ENCODE measurements at regions not wholly inside any gene's neighbourhood (a gene's known extent, or its start where the extent isn't known, plus 50 kb on each side); places are given as distances from the start of the nearest gene placed in this dataset.
"Not testable (repeated sequence)": the region's sequence is repeated elsewhere in the genome, so short reads cannot be mapped to it uniquely, and the experiment has no call there.

DNA sequence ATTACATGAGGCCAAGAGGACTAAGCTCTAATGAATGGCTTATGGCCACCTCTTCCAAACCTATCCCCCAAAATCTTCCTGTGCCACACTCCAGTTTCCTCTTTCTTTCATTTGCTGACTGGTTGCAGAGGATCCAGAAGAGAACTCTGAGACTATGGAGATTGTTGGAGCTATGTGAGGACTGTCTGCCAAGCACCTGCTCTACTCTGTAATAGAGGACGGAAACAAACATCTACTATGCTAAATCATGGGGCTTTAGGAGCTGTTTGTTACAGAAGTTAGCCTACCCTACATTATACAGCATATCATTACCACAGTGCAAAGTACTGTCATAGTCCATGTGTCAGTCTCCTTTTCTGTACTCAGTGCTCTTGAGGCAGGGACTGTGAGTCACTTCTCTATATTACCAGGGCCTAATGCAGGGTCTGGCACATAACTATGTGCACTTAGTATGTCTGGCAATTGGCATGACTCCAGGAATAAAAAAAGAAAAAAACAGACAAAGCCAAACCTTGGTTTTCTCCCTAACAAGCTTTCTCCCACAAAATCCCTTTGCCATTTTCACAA, 95.1 kb downstream of the RPAP3 start:
- no peaks in the 10 kb centered on the region for H3K4me1 ChIP-seq (ENCODE audit: insufficient read depth, low read length)

DNA sequence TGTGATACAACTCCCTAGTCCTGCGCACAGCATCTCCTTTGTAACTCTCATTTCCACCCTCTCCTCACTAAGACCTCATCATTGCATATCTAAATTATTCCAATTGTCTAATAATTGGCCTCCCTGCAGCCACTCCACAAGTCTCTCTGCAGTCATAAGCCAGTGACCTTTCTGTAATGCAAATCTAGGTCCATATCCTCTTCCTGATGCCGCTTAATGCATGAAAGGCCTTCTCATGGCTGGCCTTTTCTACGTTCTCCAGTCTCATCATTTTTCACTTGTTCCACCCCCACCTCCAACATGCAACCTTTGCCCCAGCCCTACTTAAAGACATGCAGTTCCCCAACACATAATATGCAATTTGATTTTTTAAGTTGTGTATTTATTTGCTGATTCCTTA, 96.0 kb downstream of the RPAP3 start:
- WGBS: 91% methylated on average over 3 of the region's 3 CpGs
- H3K27ac ChIP-seq (ENCODE audit: low read depth, low read length): no peak overlapping the region

More for the DNA sequence above, 95.1 kb downstream of the RPAP3 start:
- Histone ChIP-seq H3K36me3 (ENCODE audit: insufficient read depth, low read length) (no peaks in the 10 kb centered on the region), H3K4me3 (ENCODE audit: low read length) (no peak overlapping the region), H3K27ac (ENCODE audit: low read depth, low read length) (no peak overlapping the region), H3K9ac (ENCODE audit: low read depth, low read length) (no peak overlapping the region), H3K9me3 (ENCODE audit: insufficient read depth, low read depth, low read length) (peaks cover 51% of the 10 kb centered on the region), H3K27me3 (ENCODE audit: insufficient read depth, low read length) (no peaks in the 10 kb centered on the region)
- 88% methylated on average over 1 of the region's 1 CpG for WGBS

DNA sequence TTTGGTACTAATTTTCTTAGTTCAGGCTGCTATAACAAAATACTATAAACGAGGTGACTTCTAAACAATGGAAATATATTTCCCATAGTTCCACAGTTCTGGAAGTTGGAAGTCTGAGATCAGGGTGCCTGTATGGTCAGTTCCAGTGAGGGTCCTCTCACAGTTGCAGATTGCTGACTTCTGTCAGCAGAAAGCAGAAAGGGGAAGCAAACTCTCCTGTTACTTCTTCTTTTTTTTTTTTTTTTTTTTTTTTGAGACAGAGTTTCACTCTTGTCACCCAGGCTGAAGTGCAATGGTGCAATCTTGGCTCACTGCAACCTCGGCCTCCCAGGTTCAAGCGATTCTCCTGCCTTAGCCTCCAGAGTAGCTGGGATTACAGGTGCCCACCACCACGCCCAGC, 97.2 kb downstream of the RPAP3 start:
- peaks cover 40% of the 10 kb centered on the region for H3K9me3 ChIP-seq (ENCODE audit: insufficient read depth, low read depth, low read length)
- not testable (repeated sequence) for H3K4me3 ChIP-seq (ENCODE audit: low read length); H3K9ac ChIP-seq (ENCODE audit: low read depth, low read length); H3K36me3 ChIP-seq (ENCODE audit: insufficient read depth, low read length); H3K27ac ChIP-seq (ENCODE audit: low read depth, low read length); H3K27me3 ChIP-seq (ENCODE audit: insufficient read depth, low read length); H3K4me1 ChIP-seq (ENCODE audit: insufficient read depth, low read length)
- 96% methylated on average over 4 of the region's 4 CpGs for WGBS

More for the DNA sequence above, 96.0 kb downstream of the RPAP3 start:
- peaks cover 51% of the 10 kb centered on the region for H3K9me3 ChIP-seq (ENCODE audit: insufficient read depth, low read depth, low read length)
- H3K4me3 ChIP-seq (ENCODE audit: low read length): no peak overlapping the region
- no peaks in the 10 kb centered on the region for H3K36me3 ChIP-seq (ENCODE audit: insufficient read depth, low read length)
- H3K9ac ChIP-seq (ENCODE audit: low read depth, low read length): no peak overlapping the region
- H3K27me3 ChIP-seq (ENCODE audit: insufficient read depth, low read length): no peaks in the 10 kb centered on the region
- H3K4me1 ChIP-seq (ENCODE audit: insufficient read depth, low read length): no peaks in the 10 kb centered on the region

DNA sequence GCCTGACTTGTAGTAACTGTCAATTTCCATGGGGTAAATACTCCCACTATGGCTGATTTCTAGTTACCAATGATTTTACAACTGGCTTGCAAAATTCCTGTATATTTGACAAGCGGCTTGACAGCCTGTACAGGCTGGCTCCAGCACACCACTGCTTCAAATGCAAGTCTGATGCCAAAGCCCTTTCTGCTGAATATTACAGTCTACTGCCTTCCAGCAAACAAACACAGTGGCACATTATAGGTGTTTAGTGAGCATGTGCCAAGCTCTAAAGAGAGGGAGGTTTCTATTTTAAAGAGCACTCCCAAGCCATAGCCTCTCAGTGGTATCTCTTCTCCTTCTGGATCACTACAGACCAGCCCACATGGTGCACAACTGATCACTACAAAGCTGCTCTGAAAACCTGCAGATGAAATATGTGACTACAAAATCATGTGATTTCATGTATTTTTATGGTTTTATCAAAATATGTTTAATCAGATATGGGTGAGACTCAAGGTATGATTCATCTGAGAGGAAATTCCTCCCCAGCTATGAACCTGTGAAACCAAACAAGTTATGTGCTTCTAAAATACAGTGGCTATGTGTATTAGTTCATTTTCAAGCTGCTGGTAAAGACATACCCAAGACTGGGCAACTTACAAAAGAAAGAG, 101.5 kb downstream of the RPAP3 start:
- Histone ChIP-seq H3K27me3 (ENCODE audit: insufficient read depth, low read length) (no peaks in the 10 kb centered on the region), H3K27ac (ENCODE audit: low read depth, low read length) (no peak overlapping the region)
- WGBS: 91% methylated on average over 1 of the region's 1 CpG

DNA sequence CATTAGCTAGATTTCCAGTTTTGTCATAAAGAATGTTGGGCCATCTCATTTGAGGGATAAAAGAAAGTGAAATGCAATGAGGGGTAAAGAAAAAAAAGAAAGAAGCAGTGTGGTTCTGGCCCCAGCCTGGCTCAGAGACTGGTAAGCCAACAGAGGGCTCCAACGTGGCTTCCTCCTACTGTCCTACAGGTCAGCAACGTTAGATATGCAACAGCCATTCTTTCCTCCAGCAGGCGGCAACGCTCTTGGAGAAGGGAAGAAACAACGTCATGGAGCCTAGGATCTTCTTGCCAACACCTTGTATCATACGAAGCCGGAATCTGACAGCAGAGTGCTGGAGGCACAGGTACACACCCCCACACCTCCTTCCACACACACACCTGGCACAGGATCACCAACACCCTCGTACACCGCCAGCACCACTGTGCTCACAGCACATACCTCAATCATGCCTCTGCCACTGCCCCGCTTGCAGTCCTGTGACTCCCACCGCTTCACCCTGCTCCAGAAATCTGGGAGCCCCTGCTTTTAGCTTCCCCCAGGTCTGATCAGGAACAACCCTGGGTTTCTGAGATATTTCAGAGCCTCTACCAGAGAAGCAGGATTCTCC, 102.8 kb downstream of the RPAP3 start:
- Histone ChIP-seq H3K36me3 (ENCODE audit: insufficient read depth, low read length) (no peaks in the 10 kb centered on the region; the same call in 1 of the 2 replicates), H3K27ac (ENCODE audit: low read depth, low read length) (no peak overlapping the region), H3K4me1 (ENCODE audit: insufficient read depth, low read length) (no peaks in the 10 kb centered on the region), H3K9me3 (ENCODE audit: insufficient read depth, low read depth, low read length) (peaks cover 27% of the 10 kb centered on the region; the same call in 1 of the 2 replicates), H3K27me3 (ENCODE audit: insufficient read depth, low read length) (no peaks in the 10 kb centered on the region), H3K4me3 (ENCODE audit: low read length) (no peak overlapping the region), H3K9ac (ENCODE audit: low read depth, low read length) (no peak overlapping the region)
- WGBS: 82% methylated on average over 11 of the region's 11 CpGs

More for the DNA sequence above, 101.5 kb downstream of the RPAP3 start:
- Histone ChIP-seq H3K4me1 (ENCODE audit: insufficient read depth, low read length) (no peaks in the 10 kb centered on the region), H3K9me3 (ENCODE audit: insufficient read depth, low read depth, low read length) (peaks cover 31% of the 10 kb centered on the region; the same call in 1 of the 2 replicates), H3K4me3 (ENCODE audit: low read length) (no peak overlapping the region), H3K36me3 (ENCODE audit: insufficient read depth, low read length) (no peaks in the 10 kb centered on the region; the same call in 1 of the 2 replicates), H3K9ac (ENCODE audit: low read depth, low read length) (no peak overlapping the region)

DNA sequence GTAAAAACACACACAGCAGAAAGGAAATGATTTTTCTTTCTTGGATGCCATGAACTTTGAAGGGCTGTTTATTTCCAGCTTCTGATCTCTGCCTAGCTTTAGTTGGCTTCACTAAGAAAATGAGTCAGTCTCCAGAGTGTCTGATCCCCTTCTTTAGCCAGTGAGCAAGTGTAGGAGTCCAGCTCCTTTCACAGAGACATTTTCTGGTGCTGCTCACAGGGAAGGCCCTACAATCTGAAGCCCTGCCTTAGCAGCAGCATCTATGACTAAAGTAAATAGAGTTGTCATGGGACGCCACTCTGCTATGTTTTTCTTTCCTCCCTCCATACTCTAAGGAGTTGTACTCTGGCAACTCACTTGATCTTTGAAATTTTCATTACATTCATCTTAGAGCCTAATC, 103.5 kb downstream of the RPAP3 start:
- H3K9ac ChIP-seq (ENCODE audit: low read depth, low read length): no peak overlapping the region
- H3K9me3 ChIP-seq (ENCODE audit: insufficient read depth, low read depth, low read length): peaks cover 20% of the 10 kb centered on the region; the same call in 1 of the 2 replicates
- no peaks in the 10 kb centered on the region for H3K27me3 ChIP-seq (ENCODE audit: insufficient read depth, low read length)
- 88% methylated on average over 1 of the region's 1 CpG for WGBS
- no peak overlapping the region for H3K4me3 ChIP-seq (ENCODE audit: low read length)
- H3K36me3 ChIP-seq (ENCODE audit: insufficient read depth, low read length): no peaks in the 10 kb centered on the region; the same call in 1 of the 2 replicates
- no peak overlapping the region for H3K27ac ChIP-seq (ENCODE audit: low read depth, low read length)
- no peaks in the 10 kb centered on the region for H3K4me1 ChIP-seq (ENCODE audit: insufficient read depth, low read length)

DNA sequence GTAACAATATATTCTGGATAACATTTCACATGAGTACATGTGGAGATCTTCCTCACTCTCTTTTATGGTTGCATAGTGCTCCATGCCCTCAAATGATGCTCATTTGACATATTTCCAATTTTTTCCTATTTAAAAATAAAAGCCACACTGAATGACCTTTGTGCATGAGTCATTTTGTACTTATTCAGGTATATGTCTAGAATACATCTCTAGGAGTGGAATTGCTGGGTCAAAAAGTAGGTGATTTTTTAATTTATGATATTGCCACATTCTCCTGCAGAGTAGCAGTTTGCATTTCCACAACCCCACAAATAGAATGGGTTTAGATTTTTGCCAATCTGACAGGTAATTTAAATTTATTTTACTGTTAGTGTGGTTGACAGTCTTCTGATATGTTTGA, 104.8 kb downstream of the RPAP3 start:
- H3K27me3 ChIP-seq (ENCODE audit: insufficient read depth, low read length): no peaks in the 10 kb centered on the region
- H3K4me1 ChIP-seq (ENCODE audit: insufficient read depth, low read length): no peaks in the 10 kb centered on the region
- H3K9ac ChIP-seq (ENCODE audit: low read depth, low read length): no peak overlapping the region
- H3K27ac ChIP-seq (ENCODE audit: low read depth, low read length): no peak overlapping the region
- peaks cover 10% of the 10 kb centered on the region; the same call in 1 of the 2 replicates for H3K9me3 ChIP-seq (ENCODE audit: insufficient read depth, low read depth, low read length)
- H3K4me3 ChIP-seq (ENCODE audit: low read length): no peak overlapping the region
- H3K36me3 ChIP-seq (ENCODE audit: insufficient read depth, low read length): no peaks in the 10 kb centered on the region; the same call in 1 of the 2 replicates

DNA sequence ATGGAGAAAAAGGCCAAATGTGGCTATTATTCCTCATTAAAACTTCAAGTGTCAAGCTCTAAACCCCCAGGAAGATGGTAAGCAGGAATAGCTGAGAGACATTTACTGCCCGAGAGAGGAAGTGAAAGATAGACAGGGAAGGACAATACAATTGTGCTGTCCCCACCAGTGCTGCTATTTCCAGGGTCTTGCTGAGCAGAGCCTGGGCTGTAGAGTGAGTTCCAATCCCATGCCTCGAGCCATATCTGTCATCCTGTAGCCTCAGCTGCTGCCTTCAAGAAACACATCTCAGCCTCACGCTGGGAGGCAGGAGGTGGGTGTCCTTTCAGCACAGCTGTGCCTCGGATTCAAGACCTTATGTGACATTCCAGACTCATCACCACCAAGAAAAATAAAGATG, 114.0 kb downstream of the RPAP3 start:
- Histone ChIP-seq H3K4me1 (ENCODE audit: insufficient read depth, low read length) (peaks cover 4% of the 10 kb centered on the region; the same call in 1 of the 2 replicates), H3K36me3 (ENCODE audit: insufficient read depth, low read length) (no peaks in the 10 kb centered on the region), H3K4me3 (ENCODE audit: low read length) (no peak overlapping the region), H3K27ac (ENCODE audit: low read depth, low read length) (no peak overlapping the region), H3K27me3 (ENCODE audit: insufficient read depth, low read length) (no peaks in the 10 kb centered on the region), H3K9ac (ENCODE audit: low read depth, low read length) (no peak overlapping the region), H3K9me3 (ENCODE audit: insufficient read depth, low read depth, low read length) (no peaks in the 10 kb centered on the region)
- WGBS: 73% methylated on average over 4 of the region's 4 CpGs

DNA sequence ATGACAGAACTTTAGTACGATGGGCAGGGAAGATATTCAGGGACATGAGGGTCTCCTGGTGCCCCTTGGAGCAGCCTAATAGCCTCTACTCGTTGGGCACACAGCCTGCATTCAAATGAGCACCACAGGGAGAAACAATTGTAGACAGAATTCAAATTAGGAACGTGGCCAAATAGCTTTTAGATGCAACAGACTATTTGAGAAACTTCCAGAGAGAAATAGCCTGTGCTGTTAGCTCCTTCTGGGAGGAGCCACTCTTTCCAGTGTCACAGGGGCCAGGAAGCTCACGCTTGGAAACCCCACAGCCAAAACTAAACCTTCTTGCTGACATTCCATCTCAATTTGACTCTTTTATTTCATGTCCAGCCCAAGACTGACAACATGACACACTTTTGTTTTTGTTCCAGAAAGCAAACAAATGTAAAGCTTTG, 114.5 kb downstream of the RPAP3 start:
- H3K4me1 ChIP-seq (ENCODE audit: insufficient read depth, low read length): peaks cover 4% of the 10 kb centered on the region; the same call in 1 of the 2 replicates
- no peaks in the 10 kb centered on the region for H3K27me3 ChIP-seq (ENCODE audit: insufficient read depth, low read length)
- H3K36me3 ChIP-seq (ENCODE audit: insufficient read depth, low read length): no peaks in the 10 kb centered on the region
- no peak overlapping the region for H3K27ac ChIP-seq (ENCODE audit: low read depth, low read length)
- no peak overlapping the region for H3K4me3 ChIP-seq (ENCODE audit: low read length)
- no peaks in the 10 kb centered on the region for H3K9me3 ChIP-seq (ENCODE audit: insufficient read depth, low read depth, low read length)
- H3K9ac ChIP-seq (ENCODE audit: low read depth, low read length): no peak overlapping the region
- 64% methylated on average over 4 of the region's 4 CpGs for WGBS

DNA sequence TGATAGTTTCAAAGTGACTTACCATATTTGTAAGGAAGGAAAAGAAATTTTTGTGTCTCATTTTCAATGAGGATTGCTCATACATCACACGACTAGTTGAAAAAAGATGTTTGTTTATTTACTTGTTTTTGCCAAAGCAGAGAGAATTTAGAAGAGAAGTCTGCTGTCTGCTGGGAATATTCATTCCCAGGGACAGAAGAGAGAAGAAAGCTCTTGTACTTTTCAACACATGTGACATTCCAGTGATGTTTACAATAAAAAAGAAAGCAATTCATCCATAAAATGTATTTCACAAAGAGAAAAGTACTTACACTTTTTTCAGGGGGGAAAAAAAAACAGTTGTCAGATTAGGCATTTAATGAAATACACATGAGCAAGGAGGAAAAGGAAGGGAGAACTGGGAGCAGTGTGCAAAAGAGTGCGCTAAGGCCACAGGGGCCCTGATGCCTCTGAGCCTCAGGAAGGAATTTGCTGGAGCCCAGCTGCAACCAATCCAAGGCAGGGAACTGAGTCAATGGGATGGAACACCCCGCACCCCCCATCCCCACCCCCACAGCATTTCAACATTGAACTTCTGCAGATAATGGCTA, 115.0 kb downstream of the RPAP3 start:
- Histone ChIP-seq H3K27me3 (ENCODE audit: insufficient read depth, low read length) (no peaks in the 10 kb centered on the region), H3K9ac (ENCODE audit: low read depth, low read length) (no peak overlapping the region), H3K9me3 (ENCODE audit: insufficient read depth, low read depth, low read length) (no peaks in the 10 kb centered on the region), H3K4me1 (ENCODE audit: insufficient read depth, low read length) (peaks cover 4% of the 10 kb centered on the region; the same call in 1 of the 2 replicates), H3K36me3 (ENCODE audit: insufficient read depth, low read length) (no peaks in the 10 kb centered on the region), H3K4me3 (ENCODE audit: low read length) (no peak overlapping the region), H3K27ac (ENCODE audit: low read depth, low read length) (no peak overlapping the region)
- WGBS: 86% methylated on average over 2 of the region's 3 CpGs
